GM12873 (cell line): ENCODE measurements at regions not wholly inside any gene's neighbourhood (a gene's known extent, or its start where the extent isn't known, plus 50 kb on each side); places are given as distances from the start of the nearest gene placed in this dataset.

Experiments used
- TF ChIP-seq, protein P1 (sequence below): IDR thresholded peaks from 2 replicates; pipeline ENCODE4 v1.5.1; 2012; ENCODE audit warnings: low read depth, mild to moderate bottlenecking, moderate library complexity, low read length, control low read depth; ENCODE audit not compliant: insufficient read depth; ENCODE audit errors: missing control alignments

DNA sequence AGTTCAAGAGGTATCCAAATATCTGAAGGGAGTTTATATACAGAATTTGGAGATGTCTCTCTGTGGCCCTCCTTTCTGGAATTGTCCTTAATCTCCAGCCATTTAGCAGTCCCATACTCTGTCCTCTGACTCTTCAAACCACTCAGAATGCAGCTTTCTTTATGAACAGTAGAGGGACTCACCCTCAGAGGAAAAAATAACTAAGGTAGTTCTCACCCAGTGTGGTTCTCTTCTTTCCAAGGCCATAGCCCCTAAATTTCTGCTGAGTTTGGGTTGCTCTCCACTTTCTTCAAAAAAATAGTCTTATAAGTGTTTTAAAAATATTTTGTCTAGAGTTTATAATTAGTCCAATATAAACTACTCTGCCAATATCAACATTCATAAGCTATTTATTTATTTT lies 369.7 kb downstream of the MATN1 start:
- TF ChIP-seq, protein P1, sequence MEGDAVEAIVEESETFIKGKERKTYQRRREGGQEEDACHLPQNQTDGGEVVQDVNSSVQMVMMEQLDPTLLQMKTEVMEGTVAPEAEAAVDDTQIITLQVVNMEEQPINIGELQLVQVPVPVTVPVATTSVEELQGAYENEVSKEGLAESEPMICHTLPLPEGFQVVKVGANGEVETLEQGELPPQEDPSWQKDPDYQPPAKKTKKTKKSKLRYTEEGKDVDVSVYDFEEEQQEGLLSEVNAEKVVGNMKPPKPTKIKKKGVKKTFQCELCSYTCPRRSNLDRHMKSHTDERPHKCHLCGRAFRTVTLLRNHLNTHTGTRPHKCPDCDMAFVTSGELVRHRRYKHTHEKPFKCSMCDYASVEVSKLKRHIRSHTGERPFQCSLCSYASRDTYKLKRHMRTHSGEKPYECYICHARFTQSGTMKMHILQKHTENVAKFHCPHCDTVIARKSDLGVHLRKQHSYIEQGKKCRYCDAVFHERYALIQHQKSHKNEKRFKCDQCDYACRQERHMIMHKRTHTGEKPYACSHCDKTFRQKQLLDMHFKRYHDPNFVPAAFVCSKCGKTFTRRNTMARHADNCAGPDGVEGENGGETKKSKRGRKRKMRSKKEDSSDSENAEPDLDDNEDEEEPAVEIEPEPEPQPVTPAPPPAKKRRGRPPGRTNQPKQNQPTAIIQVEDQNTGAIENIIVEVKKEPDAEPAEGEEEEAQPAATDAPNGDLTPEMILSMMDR: peak; percentile 16

- TF ChIP-seq, protein P1: no peak
These were observed 375.2 kb downstream of the MATN1 start for GRCh38 chr1:30348147-30348546.

- TF ChIP-seq, protein P1: no peak
These were observed 377.8 kb downstream of the MATN1 start for GRCh38 chr1:30345491-30346130.

- TF ChIP-seq, protein P1: no peak
These were observed 379.8 kb downstream of the MATN1 start for GRCh38 chr1:30343562-30343961.

DNA sequence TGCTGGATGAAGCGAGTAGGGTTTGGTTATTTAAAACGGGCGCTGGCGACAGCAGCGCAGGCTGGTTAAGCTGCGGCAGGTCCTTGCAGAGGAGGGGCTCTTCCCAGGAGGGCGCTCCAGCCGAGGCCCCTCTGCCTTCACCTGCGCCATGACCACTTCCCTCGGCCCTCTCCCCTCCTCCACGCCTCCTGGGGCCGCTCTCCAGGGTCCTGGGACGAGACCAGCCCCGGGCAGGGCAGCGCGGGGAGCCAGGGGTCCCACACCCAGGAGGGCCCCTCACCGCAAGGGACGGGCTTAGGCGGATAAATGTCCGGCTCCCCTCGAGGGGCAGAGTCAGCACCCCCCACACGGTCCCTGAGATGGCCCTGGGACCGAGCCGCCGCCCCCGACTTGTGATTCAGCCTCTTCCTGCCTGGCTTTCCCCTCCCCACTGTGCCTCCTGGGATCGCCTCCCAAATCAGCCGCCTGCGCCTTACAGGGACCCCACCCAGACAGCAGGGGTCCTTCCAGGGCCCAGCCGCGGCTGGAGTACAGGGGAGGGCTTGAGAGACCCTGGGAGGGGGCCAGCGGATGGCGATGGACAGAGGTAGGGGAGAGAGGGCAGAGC lies 380.7 kb downstream of the MATN1 start:
- TF ChIP-seq, protein P1: no peak

- TF ChIP-seq, protein P1: peak; percentile 11
These were observed 382.5 kb downstream of the MATN1 start for GRCh38 chr1:30340934-30341333.

DNA sequence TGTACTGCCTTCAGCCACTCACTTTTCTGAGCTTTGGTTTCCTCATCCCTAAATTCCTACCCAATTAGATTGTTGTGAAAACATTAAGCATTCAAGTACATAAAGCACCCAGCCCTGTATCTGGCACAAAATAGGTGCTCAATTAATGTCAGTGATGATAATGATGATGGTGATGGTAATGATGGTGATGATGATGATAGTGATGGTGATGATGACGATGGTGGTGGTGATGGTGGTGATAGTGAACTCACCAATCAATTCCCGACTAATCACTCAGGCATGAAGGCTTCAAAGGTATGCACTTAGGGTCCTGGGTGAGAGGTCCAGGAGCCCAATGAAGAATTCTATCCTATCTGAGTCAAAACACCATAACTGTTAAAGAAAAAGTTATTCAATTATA lies 383.5 kb downstream of the MATN1 start:
- TF ChIP-seq, protein P1: no peak
